Thyroid gland (tissue), 4 donors: ENCODE measurements at regions not wholly inside any gene's neighbourhood (a gene's known extent, or its start where the extent isn't known, plus 50 kb on each side); places are given as distances from the start of the nearest gene placed in this dataset.

ENCODE experiments used
- POLR2A ChIP-seq, 2 donors: fragments of 450-650 bp; IDR thresholded peaks; one replicate each; pipeline ENCODE4 v1.6.1; 2017; ENCODE audit warnings: antibody characterized with exemption in 2 of 2, mild to moderate bottlenecking in 2 of 2, moderate library complexity in 1 of 2
- TF ChIP-seq, protein P1 (sequence below), 6 experiments: fragments of 200-600 bp in 3 of 6; fragments of 450-650 bp in 3 of 6; sonication (generic) in 3 of 6; IDR thresholded peaks; one replicate each; pipeline ENCODE4 v1.5.1; 2016 to 2019; ENCODE audit warnings: antibody characterized with exemption in 6 of 6, mild to moderate bottlenecking in 2 of 6, inconsistent platforms in 1 of 6, moderate library complexity in 1 of 6

DNA sequence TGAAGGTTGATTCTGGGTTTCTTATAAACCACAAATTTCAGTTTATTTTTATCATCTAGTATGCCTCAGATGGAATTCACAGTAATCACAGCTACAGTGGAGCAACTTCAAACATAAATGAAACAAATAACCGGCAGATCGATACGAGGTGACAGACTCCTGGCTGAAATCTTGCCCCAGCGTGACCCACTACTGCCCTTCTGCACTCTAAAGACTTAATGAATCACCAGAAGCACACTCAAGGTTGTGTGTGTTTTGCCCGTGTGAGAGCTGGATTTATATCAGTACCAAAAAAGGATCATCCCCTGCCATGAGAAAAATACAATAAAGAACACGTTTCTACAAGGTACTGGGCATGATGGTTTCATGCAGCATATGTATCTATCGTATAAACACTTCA lies 161.7 kb downstream of the KLF12 start:
- no peak for TF ChIP-seq POLR2A (IDR thresholded peaks at IDR 0.05)
- TF ChIP-seq, protein P1, sequence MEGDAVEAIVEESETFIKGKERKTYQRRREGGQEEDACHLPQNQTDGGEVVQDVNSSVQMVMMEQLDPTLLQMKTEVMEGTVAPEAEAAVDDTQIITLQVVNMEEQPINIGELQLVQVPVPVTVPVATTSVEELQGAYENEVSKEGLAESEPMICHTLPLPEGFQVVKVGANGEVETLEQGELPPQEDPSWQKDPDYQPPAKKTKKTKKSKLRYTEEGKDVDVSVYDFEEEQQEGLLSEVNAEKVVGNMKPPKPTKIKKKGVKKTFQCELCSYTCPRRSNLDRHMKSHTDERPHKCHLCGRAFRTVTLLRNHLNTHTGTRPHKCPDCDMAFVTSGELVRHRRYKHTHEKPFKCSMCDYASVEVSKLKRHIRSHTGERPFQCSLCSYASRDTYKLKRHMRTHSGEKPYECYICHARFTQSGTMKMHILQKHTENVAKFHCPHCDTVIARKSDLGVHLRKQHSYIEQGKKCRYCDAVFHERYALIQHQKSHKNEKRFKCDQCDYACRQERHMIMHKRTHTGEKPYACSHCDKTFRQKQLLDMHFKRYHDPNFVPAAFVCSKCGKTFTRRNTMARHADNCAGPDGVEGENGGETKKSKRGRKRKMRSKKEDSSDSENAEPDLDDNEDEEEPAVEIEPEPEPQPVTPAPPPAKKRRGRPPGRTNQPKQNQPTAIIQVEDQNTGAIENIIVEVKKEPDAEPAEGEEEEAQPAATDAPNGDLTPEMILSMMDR (IDR thresholded peaks at IDR 0.05), result no peak
